Nephron (organoid): ENCODE measurements at regions not wholly inside any gene's neighbourhood (a gene's known extent, or its start where the extent isn't known, plus 50 kb on each side); places are given as distances from the start of the nearest gene placed in this dataset.
A peak's percentile ranks its signal among the peaks of the same experiment; 100 is the strongest.

Experiments
- H3K27ac Mint-ChIP-seq, 3 experiments: 2 replicates each; pipeline ENCODE4 v1.8.0; 2020; ENCODE audit warnings: mixed read lengths in 3 of 3, mild to moderate bottlenecking in 2 of 3, moderate library complexity in 1 of 3
- H3K27me3 Mint-ChIP-seq: 2 replicates; pipeline ENCODE4 v1.8.0; 2021; ENCODE audit warnings: low read depth, mild to moderate bottlenecking, moderate library complexity, mixed read lengths
- H3K36me3 Mint-ChIP-seq: 2 replicates; pipeline ENCODE4 v1.8.0; 2020; ENCODE audit warnings: low read depth, mixed read lengths
- H3K4me1 Mint-ChIP-seq: 2 replicates; pipeline ENCODE4 v1.8.0; 2020; ENCODE audit warnings: mixed read lengths
- H3K4me3 Mint-ChIP-seq, 3 experiments: 2 replicates each; pipeline ENCODE4 v1.8.0; 2020; ENCODE audit warnings: mild to moderate bottlenecking in 3 of 3, mixed read lengths in 3 of 3, moderate library complexity in 2 of 3
- H3K9me3 Mint-ChIP-seq: 2 replicates; pipeline ENCODE4 v1.8.0; 2020; ENCODE audit warnings: mixed read lengths
- CTCF ChIP-seq, 3 experiments: fragments of 200-600 bp; sonication (generic); IDR thresholded peaks; one replicate each; pipeline ENCODE4 v1.5.0; 2021; ENCODE audit warnings: antibody characterized with exemption in 3 of 3; ENCODE audit not compliant: unreplicated experiment in 3 of 3

GRCh38 chr10:21011433-21012018 lies 114.4 kb upstream of the NEBL start:
- H3K27ac Mint-ChIP-seq = no peak overlapping the region
- no peaks in the 10 kb centered on the region for H3K4me1 Mint-ChIP-seq
- no peak for TF ChIP-seq CTCF (IDR thresholded peaks at IDR 0.05; ENCODE audit: unreplicated experiment in 3 of 3)
- H3K27me3 Mint-ChIP-seq = no peaks in the 10 kb centered on the region
- H3K4me3 Mint-ChIP-seq = no peak overlapping the region
- no peaks in the 10 kb centered on the region for H3K36me3 Mint-ChIP-seq
- H3K9me3 Mint-ChIP-seq = no peaks in the 10 kb centered on the region

GRCh38 chr10:21010615-21011014 lies 113.5 kb upstream of the NEBL start:
- TF ChIP-seq CTCF (IDR thresholded peaks at IDR 0.05; ENCODE audit: unreplicated experiment in 3 of 3) = no peak
- no peak overlapping the region for H3K4me3 Mint-ChIP-seq
- H3K4me1 Mint-ChIP-seq = no peaks in the 10 kb centered on the region
- no peaks in the 10 kb centered on the region for H3K36me3 Mint-ChIP-seq
- no peaks in the 10 kb centered on the region for H3K9me3 Mint-ChIP-seq
- H3K27ac Mint-ChIP-seq = no peak overlapping the region
- no peaks in the 10 kb centered on the region for H3K27me3 Mint-ChIP-seq

- no peak overlapping the region for H3K4me3 Mint-ChIP-seq
- peaks cover 14% of the 10 kb centered on the region for H3K27me3 Mint-ChIP-seq
- H3K4me1 Mint-ChIP-seq = peaks cover 18% of the 10 kb centered on the region
- H3K9me3 Mint-ChIP-seq = no peaks in the 10 kb centered on the region
- TF ChIP-seq CTCF (IDR thresholded peaks at IDR 0.05; ENCODE audit: unreplicated experiment in 3 of 3) = no peak
- H3K27ac Mint-ChIP-seq = peak overlapping the region in 1 of 3 experiments; percentile 10
- no peaks in the 10 kb centered on the region for H3K36me3 Mint-ChIP-seq
Observed at GRCh38 chr10:21003240-21003822, 106.2 kb upstream of the NEBL start.

- peak overlapping the region; percentile 30 to 63 (median 32) for H3K27ac Mint-ChIP-seq
- H3K4me1 Mint-ChIP-seq = peaks cover 18% of the 10 kb centered on the region
- peaks cover 14% of the 10 kb centered on the region for H3K27me3 Mint-ChIP-seq
- H3K36me3 Mint-ChIP-seq = no peaks in the 10 kb centered on the region
- H3K4me3 Mint-ChIP-seq = peak overlapping the region in 1 of 3 experiments; percentile 1
- no peak for TF ChIP-seq CTCF (IDR thresholded peaks at IDR 0.05; ENCODE audit: unreplicated experiment in 3 of 3)
- no peaks in the 10 kb centered on the region for H3K9me3 Mint-ChIP-seq
Observed at GRCh38 chr10:21002091-21002878, 105.2 kb upstream of the NEBL start.

- H3K4me1 Mint-ChIP-seq = peaks cover 34% of the 10 kb centered on the region
- no peaks in the 10 kb centered on the region for H3K36me3 Mint-ChIP-seq
- TF ChIP-seq CTCF (IDR thresholded peaks at IDR 0.05; ENCODE audit: unreplicated experiment in 3 of 3) = no peak
- no peak overlapping the region for H3K27ac Mint-ChIP-seq
- H3K27me3 Mint-ChIP-seq = peaks cover 14% of the 10 kb centered on the region
- no peak overlapping the region for H3K4me3 Mint-ChIP-seq
- H3K9me3 Mint-ChIP-seq = no peaks in the 10 kb centered on the region
Observed at GRCh38 chr10:20999699-21000098, 102.6 kb upstream of the NEBL start.
